ENCODE measurements at regions not wholly inside any gene's neighbourhood (a gene's known extent, or its start where the extent isn't known, plus 50 kb on each side); places are given as distances from the start of the nearest gene placed in this dataset.

DNA sequence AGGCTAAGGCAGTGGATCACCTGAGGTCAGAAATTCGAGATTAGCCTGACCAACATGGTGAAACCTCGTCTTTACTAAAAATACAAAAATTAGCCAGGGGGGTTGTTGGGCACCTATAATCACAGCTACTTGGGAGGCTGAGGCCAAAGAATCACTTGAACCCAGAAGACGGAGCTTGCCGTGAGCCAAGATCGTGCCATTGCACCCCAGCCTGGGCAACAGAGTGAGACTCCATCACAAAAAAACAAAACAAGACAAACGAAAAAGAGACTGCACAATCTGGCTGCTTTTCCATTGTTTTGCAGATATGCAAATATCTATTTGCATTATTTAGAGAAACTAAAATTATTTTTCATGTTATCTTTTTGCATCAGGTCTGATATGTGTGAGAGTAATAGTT lies 83.6 kb downstream of the ZNF486 start:
- H3K36me3 ChIP-seq (ENCODE audit: control insufficient read depth, insufficient read depth, low read length): no peaks in the 10 kb centered on the region
- no peak for TF ChIP-seq CTCF (IDR thresholded peaks at IDR 0.05; ENCODE audit: insufficient read depth, low read length, poor library complexity, severe bottlenecking)
- no peak overlapping the region for H3K4me3 ChIP-seq (ENCODE audit: low read depth, low read length)
- DNase-seq (ENCODE audit: low read depth): no peak
- H3K27me3 ChIP-seq (ENCODE audit: control insufficient read depth, insufficient read depth, low read length): no peaks in the 10 kb centered on the region

DNA sequence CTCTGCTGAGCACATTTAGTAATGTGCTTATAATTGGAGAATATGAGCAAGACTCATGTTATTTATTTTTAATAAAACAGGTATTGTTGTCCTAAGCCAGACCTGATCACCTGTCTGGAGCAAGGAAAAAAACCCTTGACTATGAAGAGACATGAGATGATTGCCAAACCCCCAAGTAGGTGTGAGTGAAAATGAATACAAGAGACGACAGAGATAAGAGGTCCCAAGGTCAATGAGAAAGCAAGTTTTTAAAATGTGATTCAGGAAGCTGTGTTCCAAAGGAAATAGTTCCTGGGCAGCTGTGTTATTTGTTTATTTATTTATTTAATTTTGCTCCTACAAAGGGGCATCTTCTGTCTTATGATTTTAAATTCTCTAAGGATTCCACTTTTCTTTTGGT lies 83.1 kb downstream of the ZNF486 start:
- Histone ChIP-seq H3K4me3 (ENCODE audit: low read depth, low read length) (no peak overlapping the region), H3K27me3 (ENCODE audit: control insufficient read depth, insufficient read depth, low read length) (no peaks in the 10 kb centered on the region), H3K36me3 (ENCODE audit: control insufficient read depth, insufficient read depth, low read length) (no peaks in the 10 kb centered on the region)
- no peak for DNase-seq (ENCODE audit: low read depth)
- no peak for TF ChIP-seq CTCF (IDR thresholded peaks at IDR 0.05; ENCODE audit: insufficient read depth, low read length, poor library complexity, severe bottlenecking)

All from kidney epithelial cell (primary cell).